Stimulated activated CD4-positive, alpha-beta T cell treated with anti-CD3 and anti-CD28 coated beads, Interleukin-1b, Interleukin-23, amount 100 ng/mL, for 1 hour (primary cell): ENCODE measurements at regions not wholly inside any gene's neighbourhood (a gene's known extent, or its start where the extent isn't known, plus 50 kb on each side); places are given as distances from the start of the nearest gene placed in this dataset.
"Not testable (repeated sequence)": the region's sequence is repeated elsewhere in the genome, so short reads cannot be mapped to it uniquely, and the experiment has no call there.

Experiments
- DNase-seq, 2 donors: peaks; one replicate each; pipeline ENCODE4 v3.0.0-alpha.2; 2020; ENCODE audit warnings: low read depth in 2 of 2

DNA sequence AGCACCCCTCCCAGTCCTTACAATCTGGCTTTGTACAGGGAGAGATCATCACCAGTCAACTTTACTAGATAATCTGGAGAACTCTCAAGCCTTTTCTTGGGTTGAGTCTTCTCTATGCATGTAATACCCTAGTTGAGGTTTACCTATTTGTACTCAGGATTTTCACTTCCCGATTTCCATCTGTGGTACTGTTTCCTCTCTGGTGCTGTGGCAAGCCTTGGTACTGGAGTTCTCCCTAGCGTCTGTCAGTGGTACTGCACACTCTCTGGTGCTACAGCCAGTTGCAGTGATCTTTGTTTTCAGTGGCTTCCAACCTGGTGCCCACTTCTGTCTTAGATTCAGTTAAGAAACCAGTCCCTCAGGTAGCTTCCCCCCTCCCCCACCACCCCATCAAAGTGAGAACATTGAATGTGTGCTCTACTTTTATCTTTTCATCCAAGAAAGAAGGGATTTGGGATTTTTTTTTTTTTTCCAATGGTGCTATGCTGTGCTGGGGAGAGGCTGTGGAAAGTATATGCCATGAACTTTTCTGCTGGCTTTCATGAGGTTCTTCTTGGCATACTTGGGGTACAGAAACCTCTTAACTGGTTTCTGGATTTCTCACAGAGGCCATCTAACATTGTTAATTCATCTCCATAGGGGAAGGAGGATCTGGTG is 69.4 kb upstream of the EVL start:
- DNase-seq = peak in 1 of 2 donors; percentile 40

DNA sequence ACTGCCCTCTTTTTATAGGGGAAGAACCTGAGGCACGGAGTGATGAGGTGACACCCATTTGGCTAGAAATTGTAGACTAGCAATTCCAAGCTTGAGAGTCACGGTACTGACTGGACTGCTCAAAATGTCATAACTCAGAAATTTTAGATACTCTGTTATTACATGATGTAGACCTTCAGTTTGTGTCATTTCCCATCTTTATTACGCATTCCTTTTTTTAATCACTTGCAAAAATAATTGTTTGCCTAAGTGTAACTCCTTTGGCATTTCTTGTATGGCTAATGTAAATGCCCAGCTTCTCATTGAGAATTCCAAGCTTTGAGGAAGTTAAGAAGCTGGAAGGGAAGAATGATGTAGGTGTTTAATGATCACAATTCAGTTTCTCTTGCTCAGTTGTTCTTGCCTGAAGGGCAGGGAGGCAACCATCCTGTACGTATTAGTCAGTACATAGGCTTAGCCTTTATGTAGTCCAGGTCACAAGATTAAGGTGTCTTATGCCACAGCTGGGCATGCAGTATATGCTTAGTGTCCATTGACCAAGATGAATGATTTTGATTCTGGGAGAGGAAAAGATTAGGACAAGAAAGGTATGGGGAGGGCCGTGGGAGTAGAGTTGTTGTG is 68.2 kb upstream of the EVL start:
- DNase-seq = no peak

DNA sequence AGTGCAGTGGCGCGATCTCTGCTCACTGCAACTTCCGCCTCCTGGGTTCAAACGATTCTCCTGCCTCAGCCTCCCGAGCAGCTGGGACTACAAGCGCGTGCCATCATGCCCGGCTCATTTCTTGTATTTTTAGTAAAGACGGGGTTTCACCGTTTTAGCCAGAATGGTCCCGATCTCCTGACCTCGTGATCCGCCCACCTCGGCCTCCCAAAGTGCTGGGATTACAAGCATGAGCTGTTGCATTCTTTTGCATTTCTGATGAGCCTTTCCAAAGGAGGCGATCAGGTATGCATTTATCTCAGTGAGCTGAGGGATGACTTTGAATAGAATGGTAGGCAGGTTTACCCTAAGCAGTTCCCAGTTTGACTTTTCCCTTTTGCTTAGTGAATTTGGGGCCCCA is 64.8 kb upstream of the EVL start:
- DNase-seq = not testable (repeated sequence)

DNA sequence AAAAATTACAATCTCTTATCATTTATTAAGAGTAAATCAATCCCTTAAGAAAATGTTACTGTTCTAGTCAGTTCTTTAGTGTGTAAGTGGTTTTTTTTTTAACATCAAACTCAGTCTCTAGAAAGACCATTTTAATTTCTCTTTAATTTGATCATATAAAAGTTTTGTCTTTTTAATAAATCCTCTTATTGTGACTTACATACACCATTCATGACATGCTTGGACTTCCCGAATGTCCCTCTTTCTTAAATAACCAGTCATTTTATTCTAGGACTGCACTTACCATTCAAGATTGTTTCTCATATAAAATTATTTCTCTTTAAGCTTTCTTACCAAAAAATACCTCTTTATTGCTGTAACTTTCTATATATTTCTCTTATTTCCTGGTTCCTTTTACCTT is 60.8 kb upstream of the EVL start:
- no peak for DNase-seq

DNA sequence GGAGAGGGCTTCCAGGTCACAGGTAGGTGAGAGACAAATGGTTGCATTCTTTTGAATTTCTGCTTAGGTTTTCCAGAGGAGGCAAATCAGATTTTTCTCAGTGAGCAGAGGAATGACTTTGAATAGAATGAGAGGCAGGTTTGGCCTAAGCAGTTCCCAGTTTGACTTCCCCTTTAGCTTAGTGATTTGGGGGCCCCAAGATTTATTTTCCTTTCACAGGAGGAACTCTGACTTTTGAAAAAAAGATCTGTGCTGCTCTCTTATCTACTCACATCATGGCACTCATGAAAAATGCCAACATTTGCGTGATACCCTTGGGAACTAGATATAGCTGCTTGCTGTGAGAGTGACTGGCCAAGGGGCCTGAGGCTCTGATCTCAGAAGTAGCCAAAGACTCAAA is 58.0 kb upstream of the EVL start:
- DNase-seq = no peak

DNA sequence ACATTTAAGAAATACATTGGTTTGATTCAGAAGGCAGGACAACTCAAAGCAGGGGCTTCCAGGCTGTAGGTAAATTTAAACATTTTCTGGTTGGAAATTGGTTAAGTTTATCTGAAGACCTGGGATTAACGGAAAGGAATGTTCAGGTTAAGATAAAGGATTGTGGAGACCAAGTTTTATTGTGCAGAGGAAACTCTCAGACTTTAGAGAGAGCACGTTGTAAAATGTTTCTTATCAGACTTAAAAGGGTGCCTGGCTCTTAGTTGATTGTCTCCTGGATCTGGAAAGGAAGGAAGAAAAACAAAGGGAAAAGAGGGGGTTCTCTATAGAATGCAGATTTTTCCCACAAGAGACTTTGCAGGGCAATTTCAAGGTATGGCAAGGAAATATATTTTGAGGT is 55.4 kb upstream of the EVL start:
- not testable (repeated sequence) for DNase-seq

DNA sequence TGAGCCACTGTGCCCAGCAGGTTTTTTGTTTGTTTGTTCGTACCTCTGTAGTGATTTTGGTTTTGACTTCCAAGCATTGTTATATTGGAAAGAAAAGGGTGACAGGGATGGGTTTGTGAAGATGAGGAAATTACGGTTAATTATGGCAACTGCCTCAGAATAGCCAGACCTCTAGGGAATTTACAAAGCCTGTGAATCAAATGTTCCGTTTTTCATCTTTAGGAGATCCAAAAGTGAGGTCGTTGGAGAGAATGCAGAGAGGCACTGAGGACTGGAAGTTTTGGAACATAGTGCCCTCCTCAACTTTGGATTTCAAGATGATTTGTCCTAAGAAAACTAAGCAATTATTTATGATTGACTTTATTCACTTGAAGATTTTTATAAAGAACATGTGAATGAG is 54.5 kb upstream of the EVL start:
- DNase-seq = no peak

DNA sequence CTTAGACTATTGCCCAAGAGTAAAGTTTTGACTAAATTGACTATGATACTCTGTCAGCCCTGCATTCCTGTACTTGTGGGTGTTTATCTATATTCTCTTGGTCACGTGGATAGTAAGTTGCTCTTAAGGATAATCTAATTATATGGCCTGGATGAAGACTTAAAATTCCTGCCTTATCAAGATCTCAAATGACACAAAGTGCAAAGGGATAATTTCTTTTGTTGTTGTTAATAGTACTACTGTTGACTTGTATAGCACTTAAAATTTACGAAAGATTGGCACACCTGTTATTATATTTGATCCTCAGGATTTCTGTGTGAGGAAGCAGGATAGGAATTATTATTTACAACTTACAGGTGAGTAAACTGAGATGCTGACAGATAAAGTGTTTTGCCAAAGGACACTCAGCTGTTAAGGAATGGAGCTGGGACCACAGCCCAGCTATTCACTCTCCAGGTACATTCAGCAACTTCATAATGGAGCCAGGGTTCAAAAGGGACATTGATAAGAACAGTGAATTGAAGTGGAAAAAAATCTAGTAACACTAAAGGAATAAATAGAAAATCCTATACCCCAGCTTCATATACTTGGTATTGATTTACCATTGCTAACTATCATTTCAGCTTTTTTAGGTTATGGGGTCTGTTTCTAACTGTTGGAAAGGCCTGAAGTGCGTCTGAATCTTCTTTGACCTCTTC is 53.4 kb upstream of the EVL start:
- no peak for DNase-seq

DNA sequence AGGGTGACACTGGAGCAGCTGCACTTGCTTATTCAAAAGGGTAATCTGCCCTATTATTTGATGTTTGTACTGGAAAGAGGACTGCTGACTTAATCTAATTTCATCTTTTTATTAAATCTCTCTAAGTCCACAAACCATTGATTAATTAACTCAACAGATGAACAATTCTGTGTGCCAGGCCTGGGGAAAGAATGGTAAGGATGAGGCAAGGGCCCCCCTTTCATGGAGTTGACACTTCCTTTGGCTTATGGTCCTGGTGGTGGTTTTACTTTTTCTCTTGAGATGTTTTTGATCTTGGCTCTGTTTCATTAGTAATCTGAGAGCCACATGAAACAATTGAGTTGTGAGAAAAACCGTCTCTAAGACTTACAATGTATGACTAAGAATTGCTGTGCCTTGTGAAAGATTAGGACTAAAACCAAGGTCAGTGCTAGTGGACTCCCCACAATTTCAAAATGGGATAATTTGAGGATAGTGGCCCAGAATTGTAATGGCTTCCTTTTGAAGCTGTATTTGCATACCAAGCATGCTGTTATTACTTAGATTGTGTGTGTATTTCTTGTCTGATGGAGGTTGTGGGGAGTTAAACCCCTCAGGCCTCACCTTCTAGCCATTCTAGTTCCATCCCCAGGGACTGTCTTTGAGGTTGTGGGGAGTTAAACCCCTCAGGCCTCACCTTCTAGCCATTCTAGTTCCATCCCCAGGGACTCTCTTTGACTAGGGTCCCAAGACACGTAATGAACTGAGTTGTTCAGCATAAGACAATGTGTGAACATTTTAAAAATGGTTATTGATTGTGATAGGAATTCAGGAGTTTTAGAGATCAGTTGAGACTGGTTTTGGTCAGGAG is 52.5 kb upstream of the EVL start:
- no peak for DNase-seq

DNA sequence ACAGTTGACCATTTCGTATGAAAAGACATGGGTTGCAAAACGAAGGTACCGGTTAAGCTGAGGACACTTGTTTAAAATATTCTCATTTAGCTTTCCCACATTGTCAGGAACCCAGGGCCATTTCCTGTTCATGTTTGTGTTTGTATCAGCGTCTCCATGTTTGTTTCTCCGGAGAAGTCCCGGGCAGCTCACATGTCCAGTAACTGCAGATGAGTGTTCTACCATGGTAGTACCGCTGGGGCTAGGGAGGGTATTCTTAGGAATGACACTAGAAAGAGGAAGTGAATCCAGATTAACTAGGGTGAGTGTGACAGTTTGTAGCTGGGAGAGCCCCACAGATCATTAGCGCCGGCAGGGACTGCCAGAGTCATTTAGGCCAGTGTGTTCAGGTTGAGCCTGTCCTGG is 50.0 kb upstream of the EVL start:
- DNase-seq = no peak
